Hepatic stellate cell (primary cell): ENCODE measurements at regions not wholly inside any gene's neighbourhood (a gene's known extent, or its start where the extent isn't known, plus 50 kb on each side); places are given as distances from the start of the nearest gene placed in this dataset.

ENCODE experiments used
- DNase-seq: peaks from one replicate; pipeline ENCODE4 v3.0.0; 2011; ENCODE audit warnings: low spot score

DNA sequence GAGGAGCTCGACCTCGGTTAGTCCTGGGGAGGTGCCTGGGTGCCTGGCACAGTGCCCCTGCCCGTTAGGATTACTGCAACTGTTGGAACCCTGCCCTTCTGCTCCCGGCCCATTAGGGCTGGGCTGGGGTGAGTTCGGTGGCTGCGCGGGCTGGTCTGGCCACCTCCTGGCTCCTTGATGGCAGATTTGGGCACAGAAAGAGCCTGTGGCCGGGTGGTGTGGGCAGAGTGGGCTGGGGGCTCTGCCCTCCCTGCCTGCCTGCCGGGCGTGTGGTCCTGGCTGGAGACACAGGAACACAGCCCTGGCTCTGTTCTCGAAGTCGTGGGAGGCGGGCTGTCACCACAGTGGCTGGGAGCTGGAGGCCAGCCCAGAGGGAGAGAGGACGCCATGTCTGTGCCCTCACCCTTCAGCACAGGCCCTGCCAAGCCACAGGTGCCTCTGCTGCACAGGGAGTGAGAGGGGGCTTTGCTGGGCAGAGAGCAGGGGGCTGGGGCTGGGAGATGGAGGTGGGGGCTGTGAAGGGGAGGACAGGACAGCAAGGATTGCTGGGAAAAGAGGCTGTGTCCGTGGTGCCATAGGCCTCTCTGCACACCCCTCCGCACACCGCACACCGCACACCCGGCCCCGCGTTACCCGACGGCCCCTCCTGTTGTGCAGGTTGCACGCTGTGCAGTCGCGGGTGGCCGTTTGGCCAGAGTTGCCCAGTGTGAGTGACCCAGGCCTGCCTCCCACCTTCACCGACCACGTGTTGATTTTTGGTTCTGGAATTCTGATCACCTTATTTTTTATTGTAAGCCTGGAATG lies 236.6 kb upstream of the GSE1 start:
- DNase-seq, result no peak

DNA sequence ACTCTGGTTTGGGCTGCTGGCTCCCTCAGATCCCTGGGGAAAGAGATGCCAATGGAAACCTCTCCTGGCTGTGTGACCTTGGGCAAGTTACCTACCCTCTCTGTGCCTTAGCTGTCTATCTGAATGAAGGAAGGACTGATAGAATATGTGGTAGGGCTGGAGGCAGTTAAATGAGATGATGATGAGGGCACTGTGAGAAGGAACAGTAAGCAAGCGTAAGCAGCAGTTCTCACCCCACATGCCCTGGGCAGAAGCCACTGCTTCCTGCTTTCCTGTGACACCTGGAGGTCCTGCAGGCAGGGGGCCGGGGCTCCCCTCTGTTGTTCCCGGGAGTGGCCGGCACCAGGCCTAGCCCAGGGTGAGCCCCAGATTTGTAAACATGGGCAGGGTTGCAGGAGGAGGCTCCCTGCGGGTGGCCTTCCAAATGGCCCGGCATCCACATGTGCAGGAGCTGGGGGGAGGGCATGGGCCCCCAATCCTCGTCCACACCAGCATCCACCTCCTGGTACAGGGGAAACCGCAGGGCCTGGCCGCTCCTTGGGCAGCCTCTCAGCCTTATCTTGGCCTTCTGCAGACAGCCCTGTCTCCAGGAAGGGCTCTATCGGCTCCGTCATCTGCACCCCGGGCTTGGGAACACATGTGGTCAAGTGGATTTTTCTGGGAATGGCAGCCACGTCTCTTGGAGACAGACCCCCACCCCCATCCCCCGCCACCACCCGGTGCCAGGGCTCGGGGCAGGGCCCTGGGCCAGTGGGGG lies 235.6 kb upstream of the GSE1 start:
- no peak for DNase-seq

DNA sequence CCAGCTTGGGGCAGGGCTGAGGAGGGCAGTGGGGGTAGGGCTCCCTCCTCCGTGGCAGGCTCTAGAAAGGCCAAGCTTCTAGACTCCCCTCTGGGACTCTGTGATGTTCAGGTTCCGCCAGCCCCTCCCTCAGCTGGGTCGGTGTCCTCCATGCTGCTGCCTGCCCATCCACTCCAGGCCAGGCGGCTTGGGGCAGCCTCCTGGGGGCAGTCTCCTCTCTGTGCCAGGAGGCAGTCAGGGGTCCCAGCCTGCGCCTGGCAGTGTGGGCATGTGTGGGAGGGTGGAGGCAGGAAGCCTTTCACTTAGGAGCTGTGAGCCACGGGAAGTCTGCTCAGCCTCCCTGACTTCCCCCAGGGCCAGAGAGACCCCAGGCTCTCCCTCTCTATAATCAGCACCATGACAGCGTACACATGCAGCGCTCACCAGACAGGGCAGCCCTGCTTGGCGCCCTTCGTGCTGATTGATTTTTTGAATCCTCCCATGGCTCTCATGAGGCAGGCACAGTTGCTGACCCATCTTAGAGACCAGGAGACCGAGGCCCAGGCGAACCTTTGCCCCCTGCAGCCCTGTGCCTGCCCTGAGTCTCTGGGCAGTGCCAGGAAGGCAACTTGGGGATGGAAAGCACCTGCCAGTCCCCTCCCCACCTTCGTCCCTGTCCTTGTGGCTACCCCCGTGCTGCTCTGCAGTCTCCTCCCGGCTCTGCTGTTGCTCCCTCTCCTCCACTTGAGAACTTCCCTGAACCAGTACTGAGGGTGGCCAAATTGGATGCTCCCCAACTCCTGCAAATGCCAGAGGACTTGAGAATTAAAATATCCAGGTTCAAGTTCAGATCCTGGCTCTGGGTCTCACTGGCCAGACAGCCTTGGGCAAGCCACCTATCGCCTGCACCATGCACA lies 234.7 kb upstream of the GSE1 start:
- no peak for DNase-seq

DNA sequence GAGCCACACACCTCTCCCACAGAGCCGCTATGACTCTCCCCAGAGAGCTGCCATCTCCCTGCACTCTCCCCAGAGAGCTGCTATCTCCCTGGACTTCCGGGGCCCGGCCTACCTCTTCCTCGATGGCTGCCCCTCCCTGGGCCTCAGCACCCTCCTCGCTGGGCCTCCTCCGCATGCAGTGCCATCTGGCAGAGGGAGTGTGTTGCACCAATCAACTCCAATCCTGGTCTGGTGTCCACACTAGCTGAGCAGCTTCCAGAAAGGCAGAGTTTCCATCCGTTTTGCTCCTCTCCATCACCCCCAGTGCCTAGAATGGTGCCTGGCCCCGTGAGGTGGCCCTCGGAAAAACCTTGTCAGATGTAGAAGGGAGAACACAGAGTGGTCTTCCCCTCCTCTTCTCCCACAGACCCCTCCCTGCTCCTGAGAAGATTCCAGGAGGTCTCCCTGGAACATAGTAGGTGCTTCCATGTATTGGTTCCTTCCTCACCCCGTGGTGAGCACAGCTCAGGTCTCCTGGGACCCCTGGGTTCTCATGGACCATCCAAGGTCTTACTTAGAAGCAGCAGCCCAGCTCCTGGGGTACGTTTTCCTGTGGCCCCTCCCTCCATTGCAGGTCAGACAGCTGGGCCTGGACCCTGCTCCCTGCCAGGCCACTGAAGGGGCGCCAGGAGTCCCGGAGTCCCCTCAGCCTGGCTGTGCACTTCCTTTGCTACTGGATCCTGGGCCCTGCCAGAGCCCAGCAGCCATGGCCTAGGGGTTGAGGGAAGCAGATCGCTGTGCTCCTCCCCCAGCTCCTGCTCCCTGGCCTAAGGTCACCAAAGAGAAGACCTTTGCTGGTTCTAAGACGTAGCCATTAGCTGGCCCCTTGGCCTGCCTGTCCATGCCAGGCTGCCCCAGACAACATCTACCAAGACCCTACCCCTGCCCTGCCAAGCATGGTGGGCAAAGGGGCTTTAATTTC lies 233.8 kb upstream of the GSE1 start:
- no peak for DNase-seq

DNA sequence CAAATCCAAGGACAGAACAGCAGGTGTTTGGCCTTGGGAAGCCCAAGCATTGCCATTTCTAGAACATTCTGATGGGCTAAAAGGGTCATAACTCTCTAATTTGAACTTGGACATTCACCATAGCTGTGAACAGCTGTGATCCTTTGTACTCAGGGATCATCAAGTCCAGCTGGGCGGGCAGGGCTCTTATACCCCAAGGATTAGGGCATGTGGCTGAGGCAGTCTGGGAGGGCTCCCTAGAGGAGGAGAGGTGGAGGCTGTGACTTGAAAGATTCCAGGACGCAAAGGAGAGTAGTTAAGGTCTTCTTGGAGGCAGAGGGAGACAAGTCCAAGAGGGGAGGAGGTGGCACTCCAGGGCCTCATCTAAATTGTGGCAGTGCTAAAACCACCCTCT lies 233.1 kb upstream of the GSE1 start:
- no peak for DNase-seq

DNA sequence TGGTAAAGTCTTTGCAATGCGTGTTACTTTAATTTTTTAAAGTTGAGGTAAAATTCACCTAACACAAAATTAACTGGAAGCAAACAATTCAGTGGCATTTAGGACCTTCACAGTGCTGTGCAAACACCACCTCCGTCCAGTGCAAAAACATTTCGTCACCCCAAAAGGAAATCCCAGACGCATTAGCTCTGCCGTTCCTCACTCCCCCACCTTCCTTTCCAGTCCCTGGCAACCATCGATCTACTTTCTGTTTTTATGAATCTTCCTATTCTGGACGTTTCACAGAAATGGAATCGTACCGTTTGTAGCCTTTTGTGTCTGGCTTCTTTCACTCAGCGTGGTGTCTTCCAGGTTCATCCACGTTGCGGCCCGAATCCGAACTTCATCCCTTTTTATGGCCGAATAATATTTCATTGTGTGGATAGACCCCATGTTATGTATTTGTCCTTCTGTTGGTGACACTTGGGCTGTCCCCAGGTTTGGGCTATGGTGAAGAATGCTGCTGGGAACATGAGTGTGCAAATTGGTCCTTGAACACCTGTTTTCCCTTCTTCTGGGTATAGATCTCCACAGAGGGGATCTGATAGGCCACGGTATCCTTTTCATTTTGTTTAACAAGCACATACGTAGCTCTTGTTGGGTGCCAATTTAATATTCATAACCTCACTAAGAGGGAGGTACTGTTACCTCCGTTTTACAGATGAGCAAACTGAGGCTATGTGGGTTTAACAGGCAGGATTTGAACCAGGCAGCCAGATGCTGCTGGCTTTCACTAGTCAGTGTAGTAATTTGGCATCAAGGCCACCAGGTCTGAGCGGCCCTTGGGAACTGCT lies 232.0 kb upstream of the GSE1 start:
- no peak for DNase-seq

DNA sequence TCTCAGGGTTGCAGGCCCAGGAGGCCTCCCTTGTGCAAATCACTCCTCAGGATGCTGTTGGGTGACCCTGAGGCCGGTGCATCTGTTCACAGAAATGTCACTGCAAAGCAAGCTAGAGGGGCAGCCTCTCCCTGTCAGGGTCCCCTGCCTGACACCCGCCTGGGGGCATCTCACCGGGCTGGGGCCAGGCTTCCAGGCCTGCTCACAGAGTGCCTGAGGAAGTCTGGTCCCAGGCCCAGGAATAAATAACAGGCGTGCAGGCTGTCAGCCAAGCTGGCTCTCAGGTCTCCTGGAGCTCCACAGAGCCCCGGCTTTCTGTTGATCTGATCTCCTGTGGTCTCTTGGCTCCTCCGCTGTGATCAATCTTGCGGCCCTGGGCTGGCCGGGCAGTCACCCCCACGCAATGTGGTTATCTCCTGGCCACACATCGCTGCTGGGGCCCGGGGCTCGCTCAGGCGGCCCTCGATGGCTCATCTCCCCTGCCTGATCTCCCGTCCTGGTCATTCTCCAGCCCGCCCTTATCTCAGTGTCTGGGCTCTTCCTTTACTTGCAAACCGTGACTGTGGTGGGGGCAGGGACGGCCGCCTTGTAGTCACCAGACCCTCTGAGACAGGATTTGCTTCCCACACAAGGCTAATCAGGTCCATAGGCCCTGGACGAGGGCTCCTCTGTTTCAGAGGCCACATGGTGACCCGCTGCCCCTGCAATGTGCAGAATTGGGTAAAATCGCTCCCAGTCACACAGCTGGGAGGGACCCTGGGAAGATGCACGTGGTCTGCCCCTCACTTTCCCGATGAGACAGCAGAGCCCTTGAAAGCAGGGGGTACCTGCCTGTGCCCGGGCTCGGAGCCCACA lies 231.2 kb upstream of the GSE1 start:
- DNase-seq, result no peak

DNA sequence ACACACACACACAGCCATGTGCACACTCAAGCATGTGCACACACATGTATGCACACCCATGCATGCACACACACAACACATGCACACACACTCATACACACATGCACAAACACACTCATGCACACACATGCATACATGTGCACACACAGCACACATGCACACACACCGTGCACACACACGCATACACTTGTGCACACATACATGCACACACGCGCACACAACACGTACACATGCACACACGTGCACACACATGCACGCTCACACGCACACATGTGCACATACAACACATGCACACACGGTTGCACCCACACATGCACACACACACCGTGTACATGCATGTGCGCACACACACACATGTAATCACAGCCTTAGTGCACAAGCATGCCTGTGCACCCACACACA lies 230.4 kb upstream of the GSE1 start:
- no peak for DNase-seq

DNA sequence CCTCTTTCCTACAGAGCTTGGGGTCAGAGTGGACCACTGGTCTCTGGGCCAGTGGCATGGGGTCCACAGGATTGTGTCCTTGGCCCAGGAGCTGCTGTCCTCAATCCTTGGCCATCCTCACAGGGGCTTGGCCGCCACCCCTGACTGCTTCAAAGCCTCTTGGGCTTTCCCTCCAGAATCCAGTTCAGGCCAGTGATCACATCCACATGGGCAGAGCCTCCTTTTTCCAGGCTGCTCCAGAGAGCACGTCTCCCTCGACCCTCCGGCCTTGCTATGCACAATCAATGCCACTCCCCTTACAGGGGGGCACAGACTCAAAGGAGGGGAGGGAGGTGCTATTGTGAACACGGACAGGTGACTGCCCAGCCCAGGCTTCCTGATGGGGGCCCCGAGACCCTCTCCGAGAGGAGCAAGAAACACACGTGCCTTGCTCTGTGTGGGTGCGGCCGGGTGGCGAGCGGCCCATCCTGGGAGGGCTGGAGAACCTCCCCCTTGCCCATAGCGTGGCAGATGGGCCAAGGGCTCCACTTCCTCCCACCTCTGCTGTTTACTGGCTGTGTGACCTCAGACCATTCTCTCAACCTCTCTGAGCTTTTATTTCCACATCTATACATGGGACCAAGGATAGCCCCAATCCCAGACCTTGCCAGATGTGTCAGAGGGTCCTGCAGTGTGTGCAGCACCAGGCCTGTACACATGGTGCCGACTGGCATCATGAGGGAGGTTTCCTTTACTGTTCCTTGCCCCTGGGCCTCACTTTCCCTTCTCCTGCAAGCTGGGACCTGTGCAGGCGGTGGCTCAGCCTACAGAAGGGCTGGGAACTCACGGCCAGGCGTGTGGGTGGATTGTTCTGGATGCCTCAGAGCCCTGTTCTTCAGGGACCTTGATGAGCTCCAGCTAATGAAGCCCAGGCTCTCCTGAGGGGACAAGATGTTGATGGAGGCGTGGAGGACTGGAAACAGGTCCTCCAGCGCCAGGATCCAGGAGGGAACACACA lies 229.0 kb upstream of the GSE1 start:
- no peak for DNase-seq

DNA sequence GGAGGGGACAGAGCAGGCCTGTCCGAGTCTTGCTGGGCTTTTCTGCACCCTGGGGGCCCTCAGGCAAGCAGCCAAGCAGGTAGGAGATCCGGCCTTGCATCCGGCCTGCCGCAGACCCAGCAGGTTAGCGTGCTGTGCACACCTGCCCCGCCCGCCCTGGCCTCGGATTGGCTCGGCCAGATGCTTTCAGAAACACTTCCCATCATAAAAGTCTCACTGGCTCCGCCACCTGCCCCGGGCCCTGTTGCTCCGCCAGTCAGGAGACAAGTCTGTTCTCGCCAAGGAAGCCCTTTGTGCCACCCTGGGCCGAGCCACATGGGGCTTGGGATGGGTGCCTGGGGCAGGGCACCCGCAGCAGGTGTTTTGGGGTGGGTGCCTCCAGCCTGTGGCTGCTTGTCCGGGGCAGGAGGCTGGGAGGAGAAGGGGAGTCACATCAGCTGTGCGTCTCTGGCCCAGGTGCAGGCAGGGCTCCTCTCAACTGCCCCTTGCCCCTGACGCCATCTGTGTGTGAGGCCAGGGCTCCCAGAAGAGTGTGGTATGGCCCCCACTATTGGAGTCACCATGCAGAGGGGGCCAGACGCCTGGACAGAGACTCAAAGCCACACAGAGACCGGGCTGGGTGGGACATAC lies 228.2 kb upstream of the GSE1 start:
- DNase-seq, result no peak

DNA sequence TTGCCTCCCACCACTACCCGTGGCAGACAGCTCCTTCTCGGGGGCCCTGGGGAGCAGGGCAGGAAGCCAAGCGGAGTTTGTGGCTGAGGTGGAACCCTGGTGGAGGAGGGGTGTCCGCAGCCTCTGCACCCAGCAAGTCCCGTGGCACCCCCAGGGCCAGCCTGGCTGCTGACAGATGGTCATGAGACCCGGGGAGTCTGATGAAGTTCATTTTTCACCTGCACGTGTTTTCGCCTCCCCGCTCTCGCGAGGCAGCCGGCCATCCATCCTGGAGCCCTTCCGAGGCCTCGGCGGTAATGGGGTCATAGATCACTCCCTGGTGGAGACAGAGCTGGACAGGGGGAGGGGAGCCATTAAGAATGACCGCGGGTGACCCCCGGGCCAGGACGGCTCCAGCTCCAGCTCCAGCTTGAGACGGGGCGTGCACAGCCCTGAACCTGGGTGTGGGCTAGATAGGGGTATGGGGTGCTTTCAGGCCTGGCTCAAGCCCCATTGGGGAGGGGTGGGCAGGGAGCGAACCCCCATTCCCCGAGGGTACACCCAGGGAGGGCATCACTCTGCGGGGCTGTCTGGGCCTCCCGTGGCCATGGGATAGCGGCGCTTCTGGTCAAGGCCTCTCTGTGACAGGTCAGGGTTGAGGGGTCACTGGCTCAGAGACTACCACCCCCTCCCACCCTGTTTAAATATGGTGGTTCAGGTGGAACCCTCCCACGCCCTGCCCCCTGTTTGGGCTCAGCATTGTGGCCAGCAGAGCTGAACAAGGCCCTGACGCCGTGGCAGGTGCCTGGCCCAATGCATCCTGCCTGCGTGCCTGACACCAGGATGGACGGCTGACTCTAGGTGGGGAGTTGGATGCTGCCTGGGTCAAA lies 227.4 kb upstream of the GSE1 start:
- DNase-seq, result no peak

DNA sequence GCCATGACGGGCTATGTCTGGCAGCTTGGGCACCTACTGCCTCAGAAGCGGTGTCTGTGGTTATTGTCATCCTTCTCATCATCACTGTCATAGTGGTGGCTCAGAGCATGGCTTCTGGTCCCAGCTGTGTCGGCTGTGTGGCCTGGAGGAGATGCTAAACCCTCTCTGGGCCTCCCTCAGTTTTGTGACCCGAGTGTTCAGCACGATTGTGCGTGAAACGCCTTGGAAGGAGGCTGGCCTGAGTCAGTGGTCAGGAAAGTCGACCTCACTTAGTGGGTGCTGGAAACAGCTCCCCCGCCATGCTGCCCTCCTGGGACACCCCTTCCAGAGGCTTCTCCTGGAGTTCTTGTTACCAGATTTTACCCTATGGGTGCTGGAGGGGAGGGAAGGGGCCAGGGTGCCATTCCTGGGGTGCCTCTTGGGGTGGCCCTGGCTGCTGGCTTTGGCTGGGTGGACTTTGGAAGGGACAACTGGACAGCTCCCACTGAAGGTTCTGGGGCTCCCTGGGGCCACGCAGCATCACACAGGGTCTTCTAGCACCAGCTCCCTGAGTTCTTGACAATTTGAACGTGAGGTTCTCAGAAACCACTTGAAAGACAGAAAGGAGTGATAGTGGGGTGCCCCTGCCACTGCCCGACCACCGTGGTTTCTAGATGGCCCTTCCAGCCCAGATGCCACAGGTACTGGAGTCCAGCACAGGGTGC lies 226.5 kb upstream of the GSE1 start:
- no peak for DNase-seq

DNA sequence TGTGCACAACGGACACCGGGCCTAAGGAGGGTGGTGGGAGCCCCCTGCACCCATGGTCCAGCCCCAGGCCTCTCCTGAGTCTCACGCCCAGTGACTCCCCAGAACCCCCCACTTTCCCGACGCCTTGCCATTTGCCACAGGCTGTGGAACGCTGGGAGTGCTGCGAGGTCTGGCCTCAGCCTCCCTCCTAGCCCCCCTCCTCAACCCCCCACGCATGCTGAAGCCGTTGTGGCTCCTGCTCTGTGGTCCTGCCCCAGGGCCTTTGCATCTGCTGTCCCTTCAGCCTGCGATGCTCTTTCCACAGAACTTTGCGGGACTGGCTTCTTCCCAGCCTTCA lies 226.0 kb upstream of the GSE1 start:
- no peak for DNase-seq

DNA sequence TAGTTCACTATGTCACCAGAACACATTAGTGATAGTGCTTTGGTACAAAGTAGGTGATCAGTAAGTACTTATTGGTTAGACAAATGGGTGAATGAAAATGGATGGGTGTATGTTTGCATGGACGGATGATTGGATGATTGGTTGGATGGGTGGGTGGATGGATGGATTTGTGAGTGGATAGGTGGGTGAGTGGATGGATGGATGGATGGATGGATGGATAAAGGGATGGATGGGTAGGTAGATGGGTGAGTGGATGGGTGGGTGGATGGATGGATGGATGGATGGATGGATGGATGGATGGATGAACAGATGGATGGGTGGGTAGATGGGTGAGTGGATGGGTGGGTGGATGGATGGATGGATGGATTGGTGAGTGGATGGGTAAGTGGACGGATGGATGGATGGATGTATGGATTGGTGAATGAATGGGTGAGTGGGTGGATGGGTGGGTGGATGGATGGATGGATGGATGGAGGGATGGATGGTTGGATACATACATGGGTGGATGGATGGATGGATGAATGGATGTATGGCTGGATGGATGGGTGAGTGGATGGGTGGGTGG lies 225.3 kb upstream of the GSE1 start:
- DNase-seq, result no peak

DNA sequence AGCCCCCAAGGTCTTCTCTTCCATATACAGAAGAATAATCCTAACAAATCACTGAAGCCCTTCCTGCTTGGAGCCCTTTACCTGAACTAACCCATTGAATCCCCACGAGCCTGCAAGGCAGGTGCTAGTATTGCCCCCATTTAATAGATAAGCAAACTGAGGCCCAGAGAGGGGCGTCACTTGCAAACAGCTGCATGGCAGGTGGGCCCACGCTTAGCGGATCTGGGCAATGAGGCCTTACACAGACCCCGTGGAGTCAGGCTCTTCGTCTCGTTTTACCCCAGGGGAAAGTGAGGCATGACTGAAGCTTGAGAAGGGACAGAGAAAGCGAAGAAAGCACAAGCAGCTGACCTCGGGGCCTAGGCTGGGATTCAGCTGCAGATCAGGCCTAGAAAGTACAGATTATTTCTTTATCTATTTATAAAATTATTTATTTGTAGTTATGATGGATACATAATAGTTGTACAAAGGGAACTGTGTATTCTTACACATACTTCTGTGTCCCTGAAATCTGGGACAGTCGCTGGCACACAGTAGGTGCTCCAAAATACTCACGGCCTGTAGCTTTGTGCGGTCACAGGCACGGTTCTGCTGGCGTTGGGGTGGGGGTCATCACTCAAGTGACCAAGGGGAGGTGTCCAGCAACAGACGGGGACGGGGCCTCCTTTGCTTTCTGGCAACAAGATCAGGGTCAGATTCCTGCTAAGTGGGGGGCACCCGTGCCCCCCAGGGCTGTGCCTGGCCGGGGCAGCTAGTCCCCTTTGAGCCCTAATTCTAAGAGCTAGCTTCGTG lies 223.2 kb upstream of the GSE1 start:
- no peak for DNase-seq
